ENCODE measurements at regions not wholly inside any gene's neighbourhood (a gene's known extent, or its start where the extent isn't known, plus 50 kb on each side); places are given as distances from the start of the nearest gene placed in this dataset.

DNA sequence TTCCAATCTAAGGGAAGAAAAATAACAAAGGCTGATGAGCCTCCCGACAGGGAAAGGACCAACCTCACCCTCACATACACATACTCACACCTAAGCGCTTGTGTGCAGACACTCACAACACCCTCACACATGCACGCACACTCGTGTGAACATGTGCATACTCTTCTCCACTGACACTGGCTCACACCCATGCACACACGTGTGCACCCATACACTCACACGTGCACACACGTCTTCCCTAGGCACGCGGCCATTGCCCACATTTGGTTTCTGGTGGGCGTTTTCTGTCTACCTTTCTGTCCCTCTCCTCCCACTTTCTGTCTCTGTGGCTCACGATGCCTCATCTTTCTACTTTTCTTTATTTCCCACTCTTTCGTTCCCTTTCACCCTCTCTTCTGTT lies 169.7 kb upstream of the MVB12B start:
- no peaks in the 10 kb centered on the region for H3K9me1 ChIP-seq (ENCODE audit: control insufficient read depth, insufficient read depth, low read length)
- no peak overlapping the region for H2AFZ ChIP-seq (ENCODE audit: low read depth, low read length)
- H3K9me3 ChIP-seq (replicated peaks; ENCODE audit: control insufficient read depth, insufficient read depth, low read depth, low read length) = no peaks in the 10 kb centered on the region
- ATAC-seq (no peak), DNase-seq (ENCODE audit: extremely low read depth in 1 of 4, low spot score in 3 of 4) (no peak), FAIRE-seq (no peak)
- no peak overlapping the region for H3K27ac ChIP-seq (ENCODE audit: extremely low read depth, low read depth, low read length)
- no peak overlapping the region for H3K4me2 ChIP-seq (ENCODE audit: insufficient read depth, low read length)
- no peaks in the 10 kb centered on the region for H3K79me2 ChIP-seq (ENCODE audit: control insufficient read depth, insufficient read depth, low read length)
- 1% methylated on average over 12 of the region's 12 CpGs for whole genome bisulfite sequencing (ENCODE audit: insufficient coverage, low coverage, missing lambda C conversion rate)
- peaks cover 3 to 39% of the 10 kb centered on the region in 2 experiments; a peak in 4 of 5 replicates for H3K27me3 ChIP-seq (ENCODE audit: control insufficient read depth in 2 of 2, insufficient read depth in 2 of 2, low read length in 2 of 2)
- intact Hi-C loops (cut with micrococcal nuclease) = no loop called here
- BruUV-seq (replicated peaks) = no TSS peak
- ChIA-PET CTCF (ENCODE audit: low intra/inter-chr PET ratio) (interaction anchor here (0.6 kb wide), 1 partner anchor 572 kb away, joined by 3 read pairs; no protein-coding TSS in a partner anchor), POLR2A (no interaction called here)
- TF ChIP-seq FOXP1 (CRISPR knock-in tag; IDR thresholded peaks at IDR 0.05) (no peak), FOXA3 (CRISPR knock-in tag; conservative IDR thresholded peaks at IDR 0.05 in 1 of 2, IDR thresholded peaks at IDR 0.05 in 1 of 2) (no peak), WHSC1 (IDR thresholded peaks at IDR 0.05; ENCODE audit: low read length) (no peak), CTBP1 (IDR thresholded peaks at IDR 0.05; ENCODE audit: borderline replicate concordance) (no peak), EZH2 (IDR thresholded peaks at IDR 0.05; ENCODE audit: borderline replicate concordance, low read depth, low read length) (no peak), TCF7L2 (IDR thresholded peaks at IDR 0.05; ENCODE audit: low read depth, low read length) (no peak), MYC (IDR thresholded peaks at IDR 0.05; ENCODE audit: low read depth, low read length) (no peak), MYC (CRISPR knock-in tag; IDR thresholded peaks at IDR 0.05; ENCODE audit: borderline replicate concordance, low read depth) (no peak), CREBBP (IDR thresholded peaks at IDR 0.05; ENCODE audit: low read depth, low read length) (no peak), MAZ (CRISPR knock-in tag; conservative IDR thresholded peaks at IDR 0.05 in 1 of 2, IDR thresholded peaks at IDR 0.05 in 1 of 2) (no peak), ZNF644 (tag; IDR thresholded peaks at IDR 0.05; ENCODE audit: low read depth) (no peak), ZNF224 (CRISPR knock-in tag; IDR thresholded peaks at IDR 0.05) (no peak), CEBPG (CRISPR knock-in tag; IDR thresholded peaks at IDR 0.05) (no peak), CEBPG (tag; conservative IDR thresholded peaks at IDR 0.05 in 1 of 2, IDR thresholded peaks at IDR 0.05 in 1 of 2) (no peak), EHMT2 (IDR thresholded peaks at IDR 0.05) (no peak), YBX1 (IDR thresholded peaks at IDR 0.05) (no peak), SMAD3 (CRISPR knock-in tag; conservative IDR thresholded peaks at IDR 0.05) (no peak), HNRNPUL1 (IDR thresholded peaks at IDR 0.05; ENCODE audit: low read length) (no peak), ELF4 (CRISPR knock-in tag; IDR thresholded peaks at IDR 0.05) (no peak), HNRNPLL (IDR thresholded peaks at IDR 0.05; ENCODE audit: low read depth, low read length, poor library complexity, severe bottlenecking) (no peak), CBFA2T3 (IDR thresholded peaks at IDR 0.05) (no peak), MITF (IDR thresholded peaks at IDR 0.05) (no peak)
- no peaks in the 10 kb centered on the region for H3K4me1 ChIP-seq (replicated peaks in 1 of 2; ENCODE audit: control insufficient read depth in 2 of 2, insufficient read depth in 2 of 2, low read length in 2 of 2)
- in situ Hi-C loops (cut with MboI) = no loop called here
- H4K20me1 ChIP-seq (replicated peaks; ENCODE audit: control insufficient read depth, insufficient read depth, low read length) = no peaks in the 10 kb centered on the region; the same call in 1 of the 2 replicates
- no peak overlapping the region for H3K4me3 ChIP-seq
- no peak overlapping the region for H3K9ac ChIP-seq (ENCODE audit: insufficient read depth in 1 of 2, low read depth in 2 of 2, low read length in 2 of 2)
- H3K36me3 ChIP-seq (ENCODE audit: control insufficient read depth, insufficient read depth, low read length) = no peaks in the 10 kb centered on the region

Measured in K562 (cell line).